ENCODE measurements at regions not wholly inside any gene's neighbourhood (a gene's known extent, or its start where the extent isn't known, plus 50 kb on each side); places are given as distances from the start of the nearest gene placed in this dataset.
"Not testable (repeated sequence)": the region's sequence is repeated elsewhere in the genome, so short reads cannot be mapped to it uniquely, and the experiment has no call there.

GRCh38 chr5:79924936-79925893, 65.8 kb downstream of the MTX3 start:
- DNase-seq (ENCODE audit: insufficient read length, low spot score) (no peak), FAIRE-seq (peak; percentile 11)
- TF ChIP-seq CTCF (IDR thresholded peaks at IDR 0.05; ENCODE audit: insufficient read depth, missing control alignments) = peak; percentile 59

GRCh38 chr5:79923431-79923830, 67.6 kb downstream of the MTX3 start:
- DNase-seq (ENCODE audit: insufficient read length, low spot score) = no peak
- TF ChIP-seq CTCF (IDR thresholded peaks at IDR 0.05; ENCODE audit: insufficient read depth, missing control alignments) = no peak
- no peak for FAIRE-seq

- no peak for TF ChIP-seq CTCF (IDR thresholded peaks at IDR 0.05; ENCODE audit: insufficient read depth, missing control alignments)
- DNase-seq (ENCODE audit: insufficient read length, low spot score) (no peak), FAIRE-seq (no peak)
These were observed 68.4 kb downstream of the MTX3 start for GRCh38 chr5:79922626-79923025.

GRCh38 chr5:79907452-79907851, 83.6 kb downstream of the MTX3 start:
- DNase-seq (ENCODE audit: insufficient read length, low spot score); FAIRE-seq: not testable (repeated sequence)

- not testable (repeated sequence) for DNase-seq (ENCODE audit: insufficient read length, low spot score); FAIRE-seq
These were observed 88.5 kb downstream of the MTX3 start for GRCh38 chr5:79902571-79902970.

- no peak for TF ChIP-seq CTCF (IDR thresholded peaks at IDR 0.05; ENCODE audit: insufficient read depth, missing control alignments)
- DNase-seq (ENCODE audit: insufficient read length, low spot score) (no peak), FAIRE-seq (no peak)
These were observed 89.4 kb downstream of the MTX3 start for GRCh38 chr5:79901631-79902030.

- TF ChIP-seq CTCF (IDR thresholded peaks at IDR 0.05; ENCODE audit: insufficient read depth, missing control alignments) = no peak
- no peak for DNase-seq (ENCODE audit: insufficient read length, low spot score)
- no peak for FAIRE-seq
These were observed 92.5 kb downstream of the MTX3 start for GRCh38 chr5:79898611-79899010.

GRCh38 chr5:79893976-79894375, 97.1 kb downstream of the MTX3 start:
- no peak for TF ChIP-seq CTCF (IDR thresholded peaks at IDR 0.05; ENCODE audit: insufficient read depth, missing control alignments)
- no peak for FAIRE-seq
- no peak for DNase-seq (ENCODE audit: insufficient read length, low spot score)

Measured in D721Med (cell line).